ENCODE measurements at regions not wholly inside any gene's neighbourhood (a gene's known extent, or its start where the extent isn't known, plus 50 kb on each side); places are given as distances from the start of the nearest gene placed in this dataset.
"Not testable (repeated sequence)": the region's sequence is repeated elsewhere in the genome, so short reads cannot be mapped to it uniquely, and the experiment has no call there.

- not testable (repeated sequence) for DNase-seq
Observed at GRCh38 chr15:84421513-84422181, 179.2 kb upstream of the ZSCAN2 start.

- not testable (repeated sequence) for DNase-seq
Observed at GRCh38 chr15:84425327-84425726, 175.5 kb upstream of the ZSCAN2 start.

- DNase-seq: not testable (repeated sequence)
Observed at GRCh38 chr15:84473305-84473877, 127.4 kb upstream of the ZSCAN2 start.

GRCh38 chr15:84476364-84477033 is 124.3 kb upstream of the ZSCAN2 start:
- not testable (repeated sequence) for DNase-seq

- not testable (repeated sequence) for DNase-seq
Observed at GRCh38 chr15:84477550-84477949, 123.3 kb upstream of the ZSCAN2 start.

GRCh38 chr15:84480174-84480681 is 120.6 kb upstream of the ZSCAN2 start:
- DNase-seq: not testable (repeated sequence)

GRCh38 chr15:84483859-84484258 is 117.0 kb upstream of the ZSCAN2 start:
- not testable (repeated sequence) for DNase-seq

DNA sequence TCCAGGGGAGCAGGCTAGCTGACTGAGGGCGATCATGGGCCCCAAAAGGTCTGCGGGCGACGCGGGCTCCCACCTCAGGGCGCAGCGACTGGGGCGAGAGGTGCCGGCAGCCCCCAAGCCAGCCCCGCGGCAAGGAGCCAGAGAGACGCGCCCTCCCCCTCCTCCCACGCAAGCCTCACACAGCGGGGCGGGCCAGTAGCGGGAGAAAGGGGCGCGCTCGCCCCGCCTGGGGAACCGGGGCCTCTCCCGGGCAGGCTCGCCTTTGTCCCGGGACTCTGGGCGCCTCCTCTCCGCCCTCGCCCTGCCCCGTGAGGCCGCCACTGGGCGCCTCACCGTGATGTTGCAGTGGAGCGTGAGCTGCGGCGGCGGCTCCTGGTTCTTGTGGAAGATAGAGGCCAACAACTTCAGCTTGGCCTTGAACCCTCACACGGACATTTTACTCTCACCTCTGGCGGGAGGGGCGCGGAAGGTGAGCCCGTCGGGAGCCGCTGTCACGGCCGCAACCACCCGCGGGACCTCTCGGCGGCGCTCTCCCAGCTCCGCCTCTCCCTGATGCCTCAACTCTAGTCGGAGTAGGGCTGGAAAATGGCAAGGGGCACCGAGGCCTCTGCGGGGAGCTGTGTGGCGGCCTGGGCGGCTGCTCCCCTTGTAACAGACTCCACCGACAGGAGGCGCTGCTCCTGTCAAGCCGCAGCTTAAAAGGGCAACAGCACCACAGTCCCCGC is 100.5 kb upstream of the ZSCAN2 start:
- DNase-seq: not testable (repeated sequence)

DNA sequence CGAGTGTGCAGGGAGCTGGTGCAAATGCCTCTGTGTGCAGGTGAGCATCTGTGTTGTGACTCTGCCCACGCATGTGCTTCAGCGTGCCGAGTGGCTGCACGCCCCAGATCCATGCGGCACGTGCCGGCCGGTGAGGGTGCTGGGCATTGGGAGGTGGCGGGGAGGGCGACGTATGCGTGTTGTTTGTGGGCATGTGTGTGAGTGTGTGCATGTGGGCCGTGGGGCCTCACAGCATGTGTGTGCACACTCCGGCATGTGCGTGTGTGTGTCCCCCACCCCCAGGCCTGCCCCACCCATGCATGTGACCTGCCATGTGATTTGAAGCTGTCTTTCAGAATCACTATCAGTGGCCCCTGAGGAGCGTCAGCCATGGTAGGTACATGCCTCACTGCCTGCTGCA is 97.7 kb upstream of the ZSCAN2 start:
- DNase-seq: not testable (repeated sequence)

DNA sequence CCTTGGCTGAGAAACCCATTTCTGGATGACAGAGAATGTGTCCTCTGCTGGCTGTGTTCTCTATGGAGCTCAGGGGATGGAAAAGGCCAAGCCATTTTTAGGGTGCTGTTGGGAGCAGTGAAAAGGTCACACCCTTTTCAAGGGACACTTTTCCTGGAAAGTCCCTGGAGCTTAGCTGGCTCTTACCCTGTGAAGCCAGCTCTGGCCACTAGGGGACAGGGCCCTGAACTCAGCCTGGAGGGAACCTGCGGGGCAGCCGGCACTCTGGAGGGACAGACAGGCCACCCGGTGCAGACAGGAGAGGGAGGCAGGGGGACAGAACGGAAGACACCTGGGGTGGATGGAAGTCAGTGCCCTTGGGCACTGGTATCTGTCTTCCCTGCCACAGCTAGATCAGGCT is 95.3 kb upstream of the ZSCAN2 start:
- DNase-seq: not testable (repeated sequence)

- not testable (repeated sequence) for DNase-seq
Observed at GRCh38 chr15:84512324-84512723, 88.5 kb upstream of the ZSCAN2 start.

- not testable (repeated sequence) for DNase-seq
Observed at GRCh38 chr15:84516773-84517172, 84.0 kb upstream of the ZSCAN2 start.

DNA sequence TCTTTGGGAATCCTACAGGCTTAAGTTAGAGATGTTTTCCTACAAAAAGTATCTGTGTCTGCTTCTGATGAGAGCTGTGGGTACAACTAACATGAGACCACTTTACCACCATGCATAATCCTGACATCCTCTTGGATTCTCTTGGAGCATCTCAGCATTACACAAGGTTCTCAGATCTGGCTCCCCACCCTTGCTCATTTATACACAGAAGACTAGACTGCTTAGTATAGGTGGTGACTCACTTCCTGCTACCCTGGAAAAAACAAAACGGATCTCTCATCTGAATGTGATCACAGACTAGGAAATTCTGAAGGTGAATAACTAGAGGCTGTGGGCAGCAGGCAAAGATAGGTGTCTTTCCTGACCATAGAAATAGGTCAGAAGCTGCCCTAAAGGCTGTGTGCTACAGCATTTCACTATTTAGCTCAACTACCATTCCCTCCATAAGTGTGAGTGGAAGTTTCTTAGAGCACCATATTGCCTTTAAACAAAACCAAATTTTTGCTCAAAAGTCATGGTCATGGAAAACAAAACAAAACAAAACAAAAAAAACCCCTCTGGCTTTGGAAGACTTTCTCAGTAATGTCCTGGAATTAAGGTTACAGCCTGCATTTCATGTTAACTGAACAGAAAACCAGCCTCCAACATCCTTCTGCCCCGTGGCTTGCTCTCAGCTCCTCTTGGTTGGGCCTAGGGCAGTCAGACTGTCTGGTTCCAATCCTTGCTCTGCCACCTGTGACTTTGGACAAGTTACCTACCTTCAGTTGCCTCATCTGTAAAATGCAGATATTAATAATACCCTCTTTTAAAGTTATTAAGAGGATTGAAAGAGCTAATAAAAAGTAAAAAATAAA is 75.1 kb upstream of the ZSCAN2 start:
- not testable (repeated sequence) for DNase-seq

GRCh38 chr15:84530751-84531150 is 70.1 kb upstream of the ZSCAN2 start:
- DNase-seq: not testable (repeated sequence)

DNA sequence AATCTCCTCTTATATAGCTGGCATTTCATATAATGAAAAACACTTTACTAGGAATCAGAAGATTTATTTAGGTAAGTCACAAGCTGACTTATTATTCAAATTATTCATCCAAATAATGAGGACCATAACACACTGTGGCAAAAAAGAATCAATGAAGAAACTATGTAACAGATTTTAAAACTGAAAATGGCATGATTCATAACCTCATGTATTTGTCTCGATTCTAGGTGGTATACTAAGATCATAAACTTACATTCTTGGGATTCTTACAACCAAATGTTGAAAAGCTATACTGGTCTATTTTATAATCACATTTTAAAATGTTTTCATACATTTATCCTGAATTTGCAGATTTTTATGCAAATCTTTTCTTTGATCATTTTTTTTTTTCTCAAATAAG is 69.6 kb upstream of the ZSCAN2 start:
- not testable (repeated sequence) for DNase-seq

- DNase-seq: not testable (repeated sequence)
Observed at GRCh38 chr15:84531709-84532367, 69.0 kb upstream of the ZSCAN2 start.

DNA sequence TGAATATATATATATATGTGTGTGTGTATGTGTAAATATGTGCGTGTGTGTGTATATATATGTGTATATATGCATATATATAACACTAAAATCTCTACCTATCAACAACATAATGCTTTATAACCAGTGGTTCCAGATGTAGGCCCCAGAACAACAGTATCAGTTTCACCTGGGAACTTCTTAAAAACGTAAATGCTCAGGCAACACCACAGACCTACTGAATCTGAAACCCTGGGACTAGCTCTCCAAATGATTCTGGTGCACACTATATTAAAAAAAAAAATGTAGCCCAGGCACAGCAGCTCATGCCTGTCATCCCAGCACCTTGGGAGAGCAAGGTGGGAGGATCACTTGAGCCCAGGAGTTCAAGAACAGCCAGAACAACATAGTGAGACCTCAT is 67.1 kb upstream of the ZSCAN2 start:
- not testable (repeated sequence) for DNase-seq

- DNase-seq: not testable (repeated sequence)
Observed at GRCh38 chr15:84534561-84535235, 66.1 kb upstream of the ZSCAN2 start.

- DNase-seq: not testable (repeated sequence)
Observed at GRCh38 chr15:84536181-84536580, 64.6 kb upstream of the ZSCAN2 start.

DNA sequence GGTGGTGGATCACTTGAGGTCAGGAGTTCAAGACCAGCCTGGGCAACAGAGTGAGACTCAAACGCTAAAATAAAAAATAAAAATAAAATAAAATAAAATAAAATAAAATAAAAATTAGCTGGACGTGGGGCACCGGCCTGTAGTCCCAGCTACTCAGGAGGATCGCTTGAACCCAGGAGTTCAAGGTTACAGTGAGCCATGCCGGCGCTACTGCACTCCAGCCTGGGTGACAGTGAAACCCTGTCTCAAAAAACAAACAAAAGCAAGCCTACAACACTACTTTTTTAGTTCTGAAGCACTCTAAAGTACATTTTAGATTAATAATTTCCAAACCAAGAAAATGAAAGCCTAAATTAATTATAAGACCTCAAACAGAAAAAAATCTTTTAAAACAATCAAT is 56.2 kb upstream of the ZSCAN2 start:
- DNase-seq: not testable (repeated sequence)

DNA sequence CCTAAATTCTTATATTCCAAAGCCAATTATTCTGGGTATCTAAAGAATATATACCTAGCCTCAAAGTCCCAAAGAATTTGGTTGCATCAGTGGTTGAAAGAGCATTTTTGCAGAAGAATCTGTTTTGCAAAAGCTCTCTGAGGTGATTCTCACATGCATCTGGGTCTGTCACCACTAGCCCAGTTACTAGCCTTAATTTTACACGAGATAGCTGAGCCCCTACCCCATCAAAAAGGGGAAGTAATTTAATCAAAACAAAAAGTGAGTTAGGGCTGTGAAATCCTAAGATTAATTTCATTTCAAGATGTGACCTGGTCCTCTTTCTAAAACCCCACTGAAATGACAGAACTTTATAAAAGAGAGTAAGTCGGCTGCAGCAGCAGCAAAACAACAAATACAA is 53.7 kb upstream of the ZSCAN2 start:
- not testable (repeated sequence) for DNase-seq
